ENCODE measurements at regions not wholly inside any gene's neighbourhood (a gene's known extent, or its start where the extent isn't known, plus 50 kb on each side); places are given as distances from the start of the nearest gene placed in this dataset.

DNA sequence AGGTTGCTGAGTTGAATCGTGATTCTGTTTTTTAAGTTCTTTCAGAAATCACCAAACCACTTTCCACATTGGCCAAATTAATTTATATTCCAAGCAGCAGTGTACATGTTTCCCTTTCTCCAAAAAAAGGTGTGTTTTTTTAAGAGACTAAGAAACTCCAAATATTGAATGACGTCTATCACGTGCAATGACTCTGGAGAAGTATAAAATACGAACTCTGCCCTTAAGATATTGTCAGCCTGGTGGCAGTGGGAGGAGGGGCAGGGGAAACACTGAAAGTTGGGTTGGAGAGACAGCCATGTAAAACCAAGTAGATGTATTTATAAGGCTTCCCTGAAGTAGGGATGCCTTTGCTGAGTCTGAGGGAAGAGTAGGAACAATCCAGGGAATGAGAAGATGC, 50.1 kb upstream of the DHRS4 start:
- Histone ChIP-seq H3K27ac (ENCODE audit: low read depth in 1 of 2, low read length in 2 of 2) (no peak overlapping the region), H3K9me3 (ENCODE audit: control insufficient read depth in 1 of 2, insufficient read depth in 1 of 2, low read length in 2 of 2) (peaks cover 0 to 7% of the 10 kb centered on the region in 2 experiments), H3K4me1 (ENCODE audit: insufficient read depth, low read length) (no peaks in the 10 kb centered on the region), H3K27me3 (ENCODE audit: control insufficient read depth in 1 of 2, insufficient read depth in 2 of 2, low read length in 2 of 2) (peaks cover 15% of the 10 kb centered on the region in 2 experiments), H3K4me3 (ENCODE audit: low read length) (no peak overlapping the region), H3K36me3 (ENCODE audit: insufficient read depth, low read length) (no peaks in the 10 kb centered on the region)
- H3K4me1 Mint-ChIP-seq (ENCODE audit: low read depth) = no peaks in the 10 kb centered on the region
- TF ChIP-seq, protein P1, sequence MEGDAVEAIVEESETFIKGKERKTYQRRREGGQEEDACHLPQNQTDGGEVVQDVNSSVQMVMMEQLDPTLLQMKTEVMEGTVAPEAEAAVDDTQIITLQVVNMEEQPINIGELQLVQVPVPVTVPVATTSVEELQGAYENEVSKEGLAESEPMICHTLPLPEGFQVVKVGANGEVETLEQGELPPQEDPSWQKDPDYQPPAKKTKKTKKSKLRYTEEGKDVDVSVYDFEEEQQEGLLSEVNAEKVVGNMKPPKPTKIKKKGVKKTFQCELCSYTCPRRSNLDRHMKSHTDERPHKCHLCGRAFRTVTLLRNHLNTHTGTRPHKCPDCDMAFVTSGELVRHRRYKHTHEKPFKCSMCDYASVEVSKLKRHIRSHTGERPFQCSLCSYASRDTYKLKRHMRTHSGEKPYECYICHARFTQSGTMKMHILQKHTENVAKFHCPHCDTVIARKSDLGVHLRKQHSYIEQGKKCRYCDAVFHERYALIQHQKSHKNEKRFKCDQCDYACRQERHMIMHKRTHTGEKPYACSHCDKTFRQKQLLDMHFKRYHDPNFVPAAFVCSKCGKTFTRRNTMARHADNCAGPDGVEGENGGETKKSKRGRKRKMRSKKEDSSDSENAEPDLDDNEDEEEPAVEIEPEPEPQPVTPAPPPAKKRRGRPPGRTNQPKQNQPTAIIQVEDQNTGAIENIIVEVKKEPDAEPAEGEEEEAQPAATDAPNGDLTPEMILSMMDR (IDR thresholded peaks at IDR 0.05) = no peak
- ChIA-PET POLR2A (no interaction called here), CTCF (no interaction called here)
- H3K27me3 Mint-ChIP-seq = peaks cover 50% of the 10 kb centered on the region
- H3K4me3 Mint-ChIP-seq = no peak overlapping the region
- ATAC-seq (ENCODE audit: poor library complexity) (no peak), DNase-seq (no peak)
- intact Hi-C loops (cut with DNase I, micrococcal nuclease) = no loop called here
- no peaks in the 10 kb centered on the region for H3K9me3 Mint-ChIP-seq
- no peaks in the 10 kb centered on the region for H3K36me3 Mint-ChIP-seq (ENCODE audit: low read depth)
- no peak overlapping the region for H3K27ac Mint-ChIP-seq
